ELR (cell line): ENCODE measurements at regions not wholly inside any gene's neighbourhood (a gene's known extent, or its start where the extent isn't known, plus 50 kb on each side); places are given as distances from the start of the nearest gene placed in this dataset.
"Not testable (repeated sequence)": the region's sequence is repeated elsewhere in the genome, so short reads cannot be mapped to it uniquely, and the experiment has no call there.

ENCODE experiments used
- DNase-seq: peaks from one replicate; pipeline ENCODE4 v3.0.0-alpha.2; 2015; ENCODE audit warnings: low read depth

DNA sequence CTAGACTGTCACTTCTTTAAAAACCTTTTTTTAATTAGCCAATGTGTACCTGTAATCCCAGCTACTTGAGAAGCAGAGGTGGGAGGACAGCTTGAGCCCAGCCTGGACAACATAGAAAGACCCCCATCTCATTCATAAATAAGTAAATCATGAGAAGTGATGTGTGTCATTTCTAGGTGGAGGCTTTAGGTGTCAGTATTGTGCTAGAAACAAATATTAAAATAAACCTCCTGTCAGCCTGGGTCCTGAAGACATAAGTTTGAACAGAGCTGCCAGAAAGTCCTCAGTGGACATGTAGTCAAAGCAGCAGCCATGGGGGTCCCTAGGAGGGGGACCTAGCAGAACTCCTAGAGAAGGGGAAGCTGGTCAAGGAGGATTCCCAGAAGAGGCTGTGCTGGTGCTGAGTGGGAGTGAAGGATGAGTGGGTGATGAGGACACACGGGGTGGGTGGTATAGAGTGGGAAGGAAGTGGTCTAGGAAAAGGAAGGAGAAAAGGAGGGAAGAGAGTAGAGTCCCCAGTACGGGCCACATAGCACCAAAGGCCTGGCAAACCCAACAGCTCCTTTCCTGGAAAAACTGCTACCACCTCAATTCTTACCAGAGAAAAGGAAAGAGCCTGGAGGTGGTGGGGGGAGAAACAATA lies 316.6 kb upstream of the NCKAP5 start:
- peak; percentile 46 for DNase-seq

GRCh38 chr2:133885847-133886246 lies 317.6 kb upstream of the NCKAP5 start:
- DNase-seq, result peak; percentile 74

- DNase-seq, result peak; percentile 82
These were observed 318.7 kb upstream of the NCKAP5 start for GRCh38 chr2:133886735-133887675.

GRCh38 chr2:133887676-133888040 lies 319.4 kb upstream of the NCKAP5 start:
- DNase-seq, result no peak

DNA sequence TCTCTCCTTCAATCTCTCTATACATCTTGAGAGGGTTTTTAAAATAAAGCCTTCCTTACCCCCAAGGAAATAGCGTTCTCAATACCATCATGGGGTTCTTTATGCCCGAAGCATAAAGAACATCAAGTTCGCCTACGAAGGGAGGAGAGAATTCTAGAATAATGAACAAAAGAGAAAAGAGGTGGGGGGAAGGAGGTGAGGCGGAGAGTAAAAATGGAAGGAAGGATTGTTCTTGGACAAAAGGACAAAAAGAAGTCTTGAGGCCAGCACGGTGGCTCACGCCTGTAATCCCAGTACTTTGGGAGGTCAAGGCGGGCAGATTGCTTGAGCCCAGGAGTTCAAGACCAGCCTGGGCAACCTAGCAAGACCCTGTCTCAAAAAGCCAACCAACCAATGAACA lies 319.8 kb upstream of the NCKAP5 start:
- no peak for DNase-seq

DNA sequence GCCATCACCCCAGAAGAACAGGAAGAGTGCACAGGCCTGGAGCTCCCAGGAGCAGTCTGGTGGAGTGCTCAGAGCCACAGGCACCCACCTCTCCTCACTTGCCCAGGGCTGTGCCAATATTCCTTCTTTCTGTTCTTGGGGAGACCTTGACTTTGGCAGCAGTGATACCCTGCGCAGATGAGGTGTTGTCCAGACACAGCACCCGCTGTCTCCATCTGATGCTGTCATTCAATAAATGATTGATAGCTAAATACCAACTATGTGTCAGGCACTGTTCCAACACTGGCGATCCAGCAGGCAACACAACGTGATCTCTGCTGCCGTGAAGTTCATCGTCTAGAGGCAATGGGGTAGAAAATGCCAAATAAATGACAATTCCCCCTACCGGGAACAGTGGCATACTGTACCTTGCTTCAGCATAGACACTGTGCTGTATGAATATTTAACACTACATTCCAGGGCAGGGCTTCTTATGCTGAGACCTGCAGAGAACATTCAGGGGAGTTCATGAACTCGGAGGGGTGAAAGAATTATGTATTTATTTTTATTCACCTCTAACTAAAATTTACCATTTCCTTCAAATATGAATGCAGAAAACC lies 320.5 kb upstream of the NCKAP5 start:
- no peak for DNase-seq

GRCh38 chr2:133892352-133892913 lies 324.2 kb upstream of the NCKAP5 start:
- DNase-seq, result no peak

DNA sequence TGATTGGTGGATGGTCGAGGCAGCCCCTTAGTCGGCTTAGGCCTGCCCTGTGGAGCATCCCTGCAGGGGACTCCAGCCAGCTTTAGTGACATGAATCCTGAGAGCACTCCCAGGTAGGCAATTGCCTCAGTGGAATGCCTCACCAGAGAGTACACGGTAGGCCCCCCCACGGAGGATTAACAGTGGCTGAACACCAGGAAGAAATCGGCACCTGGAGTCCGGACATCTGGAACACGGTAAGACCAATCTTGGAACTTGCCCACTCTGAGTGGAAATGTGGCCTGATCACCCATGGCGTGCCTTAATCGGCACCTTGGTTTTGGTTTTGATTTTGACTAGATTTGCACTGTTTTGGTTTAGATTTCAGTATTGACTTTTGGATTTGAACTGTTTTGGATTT lies 326.2 kb upstream of the NCKAP5 start:
- no peak for DNase-seq

GRCh38 chr2:133897838-133898237 lies 329.6 kb upstream of the NCKAP5 start:
- DNase-seq, result not testable (repeated sequence)

GRCh38 chr2:133900909-133901308 lies 332.6 kb upstream of the NCKAP5 start:
- no peak for DNase-seq

DNA sequence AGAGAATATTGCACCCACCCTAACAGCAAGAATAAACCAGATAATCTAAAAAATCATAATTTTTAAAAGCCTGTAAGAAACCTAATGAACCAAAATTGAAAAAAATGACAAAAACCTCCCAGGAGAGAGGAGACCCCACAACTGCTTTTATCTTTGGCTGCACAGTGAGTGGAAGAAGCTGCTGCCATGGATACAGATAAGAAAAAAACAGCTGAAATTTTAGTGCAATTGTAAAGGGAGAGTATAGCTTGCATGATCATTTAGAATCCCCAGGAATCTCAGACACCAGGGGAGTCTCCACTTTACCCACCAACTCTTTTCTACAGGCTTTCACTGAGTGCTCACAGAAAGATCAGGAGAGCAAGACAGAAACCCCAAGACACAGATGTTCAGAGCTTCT lies 338.1 kb upstream of the NCKAP5 start:
- DNase-seq, result no peak

DNA sequence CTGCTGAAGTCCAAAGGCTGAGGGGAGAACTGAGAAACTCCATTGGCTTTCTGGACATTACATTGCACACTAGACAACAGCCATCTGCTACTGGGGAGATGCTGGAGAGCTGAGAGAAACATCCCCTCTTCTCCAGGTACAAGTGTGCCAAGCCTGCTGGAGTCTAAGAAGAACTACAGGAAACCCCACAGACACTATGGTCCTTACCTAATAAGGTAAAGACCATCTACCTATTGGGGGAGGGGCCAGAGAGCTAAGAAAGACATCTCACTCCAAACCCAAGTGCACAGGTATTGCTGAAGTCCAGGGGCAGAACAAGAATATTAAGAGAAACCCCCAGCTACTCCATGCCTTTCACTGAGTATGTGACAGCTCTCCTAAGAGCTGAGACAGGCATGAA lies 338.7 kb upstream of the NCKAP5 start:
- DNase-seq, result no peak

DNA sequence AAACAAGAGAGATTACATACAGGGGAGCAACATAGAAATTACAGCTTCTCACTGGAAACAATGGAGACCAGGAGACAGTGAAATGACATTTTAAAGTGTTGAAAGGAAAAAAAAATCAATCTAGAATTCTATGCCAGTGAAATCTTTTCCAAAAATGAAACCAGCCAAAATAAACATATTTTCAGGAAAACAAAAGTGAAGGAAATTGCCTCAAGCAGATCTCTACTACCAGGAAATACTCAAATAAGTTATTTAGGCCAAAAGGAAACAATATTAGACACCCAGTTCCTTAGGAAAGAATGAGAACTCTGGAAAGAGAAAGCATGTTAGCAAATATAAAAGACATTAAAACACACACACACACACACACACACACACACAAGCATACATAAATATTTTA lies 339.9 kb upstream of the NCKAP5 start:
- DNase-seq, result no peak

DNA sequence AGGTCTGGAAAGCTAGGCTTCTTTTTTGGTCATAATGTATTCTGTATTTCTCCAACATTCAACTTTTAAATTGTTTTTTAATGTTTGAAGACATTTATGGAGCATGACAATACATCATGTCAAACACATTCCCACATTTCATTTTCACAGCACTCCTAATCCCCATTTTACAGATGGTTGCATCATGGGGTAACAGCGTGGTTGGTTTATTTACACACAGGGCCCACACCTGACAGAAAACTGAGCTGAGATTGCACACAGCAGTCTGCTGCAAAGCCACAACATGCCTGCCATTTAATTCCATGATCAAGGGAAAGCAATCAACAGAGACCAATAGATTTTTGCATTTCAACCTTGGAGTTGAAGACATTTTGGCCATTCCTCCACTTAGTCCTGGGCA lies 335.7 kb upstream of the MGAT5 start:
- DNase-seq, result no peak

- DNase-seq, result no peak
These were observed 334.6 kb upstream of the MGAT5 start for GRCh38 chr2:133919285-133919684.

DNA sequence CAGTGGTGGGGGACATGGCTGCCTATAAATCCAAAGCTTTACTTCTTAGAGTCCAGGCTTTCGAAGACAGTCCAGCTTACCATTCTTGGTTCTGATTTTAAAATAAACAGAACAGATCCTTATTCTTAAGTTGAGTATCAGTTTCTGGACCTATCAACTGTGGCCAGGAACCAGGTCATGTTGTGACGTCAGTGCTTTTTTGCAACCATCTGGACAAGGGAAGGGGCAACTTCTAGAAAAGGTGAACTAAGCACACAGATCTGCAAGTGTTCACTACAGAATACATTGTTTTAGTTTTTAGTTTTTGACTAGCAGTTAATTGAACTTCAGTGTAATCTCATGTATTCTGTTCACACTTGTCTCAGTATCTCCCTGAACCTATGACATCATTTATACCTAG lies 326.0 kb upstream of the MGAT5 start:
- no peak for DNase-seq

DNA sequence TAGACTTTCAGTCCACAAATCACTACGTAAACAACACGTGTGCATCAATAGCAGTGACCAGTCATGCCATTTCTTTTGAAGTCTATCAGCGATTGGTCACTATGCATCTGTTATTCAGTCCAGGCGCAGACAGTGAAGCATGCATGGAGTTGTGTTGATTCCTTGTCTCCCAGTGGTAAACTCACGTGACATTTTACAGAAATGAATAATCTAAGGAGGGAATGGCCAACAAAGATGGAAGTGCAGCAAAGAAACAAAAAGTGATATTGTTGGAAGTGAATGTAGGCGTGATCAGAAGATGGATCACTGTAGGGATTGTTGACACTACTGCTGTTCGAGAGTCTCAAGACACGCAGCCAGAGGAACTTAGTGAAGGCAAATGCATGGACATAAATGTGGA lies 317.8 kb upstream of the MGAT5 start:
- no peak for DNase-seq

- DNase-seq, result no peak
These were observed 317.3 kb upstream of the MGAT5 start for GRCh38 chr2:133936601-133937000.

DNA sequence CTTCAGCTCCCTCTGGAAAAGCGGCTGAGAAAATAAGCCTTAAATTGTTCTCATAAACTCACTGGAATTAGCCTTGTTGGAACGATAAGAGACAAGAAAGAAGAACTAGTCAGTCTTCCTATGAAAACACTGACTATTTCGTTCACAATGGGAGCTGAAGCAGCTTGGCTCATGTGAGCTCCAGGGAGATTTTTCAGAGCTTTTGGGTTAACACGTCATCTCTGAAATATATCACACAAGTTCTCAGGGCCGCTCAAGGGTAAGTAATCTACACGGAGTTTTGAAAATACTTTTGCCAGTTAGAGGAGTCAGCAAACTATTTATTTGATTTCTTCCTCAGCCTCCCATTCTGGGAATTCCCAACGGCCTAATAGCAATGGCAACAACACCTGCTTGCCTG lies 316.2 kb upstream of the MGAT5 start:
- DNase-seq, result no peak

DNA sequence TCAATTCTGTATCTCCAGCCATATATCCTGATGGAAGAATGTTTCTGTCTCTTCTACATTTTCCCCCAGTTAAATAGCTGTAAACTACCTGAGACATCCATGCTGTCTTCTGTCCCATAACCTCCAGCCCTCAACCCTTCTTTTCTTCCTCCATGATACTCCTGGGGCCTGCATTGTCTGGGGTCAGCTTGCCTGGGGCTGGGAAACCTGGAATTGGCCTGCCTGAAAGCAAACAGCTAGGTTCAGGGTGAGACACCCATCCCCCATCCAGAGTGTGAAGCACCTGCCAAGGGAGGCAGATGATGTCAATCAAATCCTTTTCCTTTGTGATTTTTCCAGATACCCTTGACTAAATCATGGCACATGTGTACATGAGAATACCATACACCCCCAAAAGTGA lies 313.7 kb upstream of the MGAT5 start:
- no peak for DNase-seq

DNA sequence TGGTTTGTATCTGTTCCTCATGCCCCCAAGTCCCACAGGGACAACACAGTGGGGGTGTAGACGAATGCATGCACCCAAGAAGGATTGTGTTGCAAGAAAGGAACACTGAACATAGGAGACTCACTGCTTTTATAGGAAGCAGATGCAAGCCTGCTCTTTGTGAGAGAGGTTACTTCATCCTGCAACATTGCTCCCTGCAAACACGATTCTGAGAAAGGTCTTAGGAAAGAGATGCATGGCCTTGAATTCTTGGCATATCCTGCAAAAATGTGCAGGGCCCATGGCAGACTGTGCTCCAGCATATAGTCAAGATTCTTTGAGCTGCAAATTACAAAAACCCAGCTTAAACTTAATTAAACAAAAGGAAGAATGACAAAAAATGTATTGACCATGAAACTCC lies 312.2 kb upstream of the MGAT5 start:
- no peak for DNase-seq

DNA sequence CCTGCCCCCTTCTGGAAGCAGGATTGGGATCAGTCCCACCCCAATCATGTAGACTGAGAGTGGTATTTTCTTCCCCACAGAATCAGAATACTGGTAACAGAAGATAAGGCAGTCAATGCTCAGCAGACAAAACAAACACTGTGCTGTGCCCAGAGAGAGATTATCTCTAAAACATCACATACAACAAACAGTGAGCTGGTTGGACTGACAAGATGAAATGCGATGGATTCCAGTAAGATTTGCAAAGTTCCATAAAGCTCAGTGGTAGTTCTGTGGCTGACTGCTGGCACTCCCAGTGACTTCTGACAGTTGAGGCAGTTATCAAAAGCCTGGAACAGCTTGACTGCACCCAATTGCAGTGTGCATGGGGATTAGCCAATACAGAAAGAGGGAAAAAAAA lies 311.5 kb upstream of the MGAT5 start:
- no peak for DNase-seq

DNA sequence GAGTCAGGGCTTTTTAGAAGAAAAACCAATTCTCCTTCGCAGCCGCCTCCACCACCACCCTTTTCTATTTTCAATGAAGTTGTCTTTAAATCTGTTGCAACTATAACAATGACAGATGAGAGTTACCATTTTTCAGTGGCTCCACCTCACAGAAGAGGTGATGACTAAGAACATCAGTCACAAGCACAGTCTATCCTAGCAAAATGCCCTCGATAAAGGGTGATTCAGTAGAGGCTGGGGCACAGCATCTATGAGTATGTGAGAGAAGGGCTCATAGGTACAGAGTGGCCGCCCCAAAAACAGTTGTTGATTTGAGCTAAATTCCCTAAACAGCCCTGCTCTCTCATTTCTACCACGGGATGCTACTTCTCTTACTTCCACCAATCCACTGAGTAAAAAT lies 310.8 kb upstream of the MGAT5 start:
- no peak for DNase-seq
